Stimulated activated CD4-positive, alpha-beta T cell treated with anti-CD3 and anti-CD28 coated beads, Interleukin-1b, Interleukin-23, amount 100 ng/mL, for 24 hours (primary cell): ENCODE measurements at regions not wholly inside any gene's neighbourhood (a gene's known extent, or its start where the extent isn't known, plus 50 kb on each side); places are given as distances from the start of the nearest gene placed in this dataset.

Experiments used
- DNase-seq, 4 experiments: peaks; one replicate each; pipeline ENCODE4 v3.0.0-alpha.2; 2020; ENCODE audit warnings: low read depth in 4 of 4, low spot score in 1 of 4

- no peak for DNase-seq
Measured at GRCh38 chr1:60141743-60142142, 68.2 kb upstream of the C1orf87 start.

GRCh38 chr1:60141276-60141675, 67.7 kb upstream of the C1orf87 start:
- no peak for DNase-seq

GRCh38 chr1:60137406-60137805, 63.8 kb upstream of the C1orf87 start:
- no peak for DNase-seq

- DNase-seq, result no peak
Measured at GRCh38 chr1:60136395-60136794, 62.8 kb upstream of the C1orf87 start.

- no peak for DNase-seq
Measured at GRCh38 chr1:60134716-60135115, 61.1 kb upstream of the C1orf87 start.

GRCh38 chr1:60133848-60134247, 60.3 kb upstream of the C1orf87 start:
- DNase-seq, result no peak

GRCh38 chr1:60133000-60133673, 59.6 kb upstream of the C1orf87 start:
- DNase-seq, result no peak

- DNase-seq, result no peak
Measured at GRCh38 chr1:60132108-60132507, 58.5 kb upstream of the C1orf87 start.

GRCh38 chr1:60130703-60131102, 57.1 kb upstream of the C1orf87 start:
- no peak for DNase-seq

- DNase-seq, result no peak
Measured at GRCh38 chr1:60129911-60130310, 56.3 kb upstream of the C1orf87 start.

GRCh38 chr1:60126723-60127122, 53.2 kb upstream of the C1orf87 start:
- DNase-seq, result no peak
